ENCODE measurements at regions not wholly inside any gene's neighbourhood (a gene's known extent, or its start where the extent isn't known, plus 50 kb on each side); places are given as distances from the start of the nearest gene placed in this dataset.

DNA sequence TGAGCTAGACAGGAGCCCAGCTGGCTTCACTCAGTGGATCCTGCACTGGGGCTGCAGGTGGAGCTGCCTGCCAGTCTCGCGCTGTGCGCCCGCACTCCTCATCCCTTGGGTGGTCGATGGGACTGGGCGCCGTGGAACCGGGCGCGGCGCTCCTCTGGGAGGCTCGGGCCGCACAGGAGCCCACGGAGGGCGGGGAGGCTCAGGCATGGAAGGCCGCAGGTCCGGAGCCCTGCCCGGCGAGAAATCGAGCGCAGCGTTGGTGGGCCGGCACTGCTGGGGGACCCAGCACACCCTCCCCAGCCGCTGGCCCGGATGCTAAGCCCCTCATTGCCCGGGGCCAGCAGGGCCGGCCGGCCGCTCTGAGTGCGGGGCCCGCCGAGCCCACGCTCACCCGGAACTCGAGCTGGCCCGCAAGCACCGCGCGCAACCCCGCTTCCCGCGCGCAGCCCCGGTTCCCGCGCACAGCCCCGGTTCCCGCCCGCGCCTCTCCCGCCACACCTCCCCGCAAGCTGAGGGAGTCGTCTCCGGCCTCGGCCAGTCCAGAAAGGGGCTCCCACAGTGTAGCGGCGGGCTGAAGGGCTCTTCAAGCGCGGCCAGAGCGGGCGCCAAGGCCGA lies 1130.5 kb upstream of the FLRT2 start:
- TF ChIP-seq, protein P1, sequence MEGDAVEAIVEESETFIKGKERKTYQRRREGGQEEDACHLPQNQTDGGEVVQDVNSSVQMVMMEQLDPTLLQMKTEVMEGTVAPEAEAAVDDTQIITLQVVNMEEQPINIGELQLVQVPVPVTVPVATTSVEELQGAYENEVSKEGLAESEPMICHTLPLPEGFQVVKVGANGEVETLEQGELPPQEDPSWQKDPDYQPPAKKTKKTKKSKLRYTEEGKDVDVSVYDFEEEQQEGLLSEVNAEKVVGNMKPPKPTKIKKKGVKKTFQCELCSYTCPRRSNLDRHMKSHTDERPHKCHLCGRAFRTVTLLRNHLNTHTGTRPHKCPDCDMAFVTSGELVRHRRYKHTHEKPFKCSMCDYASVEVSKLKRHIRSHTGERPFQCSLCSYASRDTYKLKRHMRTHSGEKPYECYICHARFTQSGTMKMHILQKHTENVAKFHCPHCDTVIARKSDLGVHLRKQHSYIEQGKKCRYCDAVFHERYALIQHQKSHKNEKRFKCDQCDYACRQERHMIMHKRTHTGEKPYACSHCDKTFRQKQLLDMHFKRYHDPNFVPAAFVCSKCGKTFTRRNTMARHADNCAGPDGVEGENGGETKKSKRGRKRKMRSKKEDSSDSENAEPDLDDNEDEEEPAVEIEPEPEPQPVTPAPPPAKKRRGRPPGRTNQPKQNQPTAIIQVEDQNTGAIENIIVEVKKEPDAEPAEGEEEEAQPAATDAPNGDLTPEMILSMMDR (IDR thresholded peaks at IDR 0.05), result no peak
- no peak for TF ChIP-seq POLR2A (IDR thresholded peaks at IDR 0.05)
